ENCODE measurements at regions not wholly inside any gene's neighbourhood (a gene's known extent, or its start where the extent isn't known, plus 50 kb on each side); places are given as distances from the start of the nearest gene placed in this dataset.

GRCh38 chr10:61588770-61589211, 73.9 kb upstream of the CABCOCO1 start (continued):
- no peak for TF ChIP-seq MLX (CRISPR knock-in tag; conservative IDR thresholded peaks at IDR 0.05)
- no peak for TF ChIP-seq TAF1 (IDR thresholded peaks at IDR 0.05; ENCODE audit: control insufficient read depth, extremely low read depth, insufficient read depth, low read length, severe bottlenecking)
- TF ChIP-seq ZNF586 (CRISPR knock-in tag; conservative IDR thresholded peaks at IDR 0.05): no peak
- TF ChIP-seq SMARCC2 (IDR thresholded peaks at IDR 0.05; ENCODE audit: low read depth): peak; percentile 91
- no peak for TF ChIP-seq NCOA4 (IDR thresholded peaks at IDR 0.05; ENCODE audit: partially characterized antibody)
- no peak; the same call in 1 of the 2 replicates for TF ChIP-seq LCOR (CRISPR knock-in tag; IDR thresholded peaks at IDR 0.05)
- TF ChIP-seq U2AF1 (optimal IDR thresholded peaks at IDR 0.05; ENCODE audit: low read depth, low read length): no peak
- no peak for TF ChIP-seq ZNF436 (CRISPR knock-in tag; IDR thresholded peaks at IDR 0.05)
- no peak for TF ChIP-seq MCM7 (IDR thresholded peaks at IDR 0.05)
- TF ChIP-seq ZNF395 (CRISPR knock-in tag; IDR thresholded peaks at IDR 0.05): peak; percentile 59
- no peak for TF ChIP-seq SMARCA5 (IDR thresholded peaks at IDR 0.05)
- TF ChIP-seq SIX5 (IDR thresholded peaks at IDR 0.05; ENCODE audit: borderline replicate concordance in 1 of 2, insufficient read depth in 1 of 2, low read depth in 1 of 2, low read length in 2 of 2): no peak
- no peak for TF ChIP-seq NCOA2 (IDR thresholded peaks at IDR 0.05; ENCODE audit: partially characterized antibody in 2 of 2)
- peak in 1 of 2 experiments; percentile 55; a peak in 2 of 4 replicates for TF ChIP-seq MAZ (CRISPR knock-in tag; conservative IDR thresholded peaks at IDR 0.05 in 1 of 2, IDR thresholded peaks at IDR 0.05 in 1 of 2)
- no peak for TF ChIP-seq NFE2L1 (tag; IDR thresholded peaks at IDR 0.05; ENCODE audit: borderline replicate concordance, low read depth)
- TF ChIP-seq ILK (tag; IDR thresholded peaks at IDR 0.05; ENCODE audit: borderline replicate concordance, low read depth): no peak
- TF ChIP-seq ZNF76 (CRISPR knock-in tag; IDR thresholded peaks at IDR 0.05; ENCODE audit: borderline replicate concordance): no peak
- TF ChIP-seq NFIC (IDR thresholded peaks at IDR 0.05): peak; percentile 80
- TF ChIP-seq SNAPC5 (CRISPR knock-in tag; IDR thresholded peaks at IDR 0.05): no peak
- no peak for TF ChIP-seq PATZ1 (CRISPR knock-in tag; IDR thresholded peaks at IDR 0.05; ENCODE audit: borderline replicate concordance)
- no peak for TF ChIP-seq HOXB6 (CRISPR knock-in tag; IDR thresholded peaks at IDR 0.05; ENCODE audit: borderline replicate concordance)
- TF ChIP-seq ARID3B (CRISPR knock-in tag; IDR thresholded peaks at IDR 0.05; ENCODE audit: borderline replicate concordance): no peak
- peak; percentile 90 to 92 for TF ChIP-seq KDM1A (IDR thresholded peaks at IDR 0.05)

All from K562 (cell line).